HCT116 (cell line): ENCODE measurements at regions not wholly inside any gene's neighbourhood (a gene's known extent, or its start where the extent isn't known, plus 50 kb on each side); places are given as distances from the start of the nearest gene placed in this dataset.

ENCODE experiments used
- ATAC-seq: fragments of 200-7000 bp; cut with Tn5 transposase; 2 replicates; pipeline ENCODE4 v1.9.1; 2020; ENCODE audit warnings: mild to moderate bottlenecking, moderate library complexity
- BruUV-seq: library from RNA; stranded (reverse); fragments of 400-500 nt; replicated peaks from 2 replicates; lab custom pipeline; 2021; lab: Mats Ljungman, UMichigan
- CTCF ChIA-PET: fragments of 300-600 bp; sonication (Branson Sonifier 250); formaldehyde crosslinking; loops from one replicate; lab custom pipeline; 2021; ENCODE audit warnings: antibody characterized with exemption; lab: Charles Lee
- POLR2A ChIA-PET: fragments of 300-600, 350-600 bp; sonication (Branson Sonifier 250); formaldehyde crosslinking; loops from one replicate; lab custom pipeline; 2021; ENCODE audit warnings: antibody characterized with exemption; lab: Charles Lee
- RAD21 ChIA-PET, 2 experiments: fragments of 300-600 bp; sonication (Branson Sonifier 250); formaldehyde crosslinking; loops; one replicate each; lab custom pipeline; 2023; ENCODE audit warnings: low total read pairs in 2 of 2; ENCODE audit not compliant: uncharacterized antibody in 2 of 2, unreplicated experiment in 2 of 2, low non-redundant PET in 1 of 2; lab: Charles Lee
- DNase-seq: peaks from one replicate; pipeline ENCODE4 v3.0.0-alpha.2; 2010; ENCODE audit warnings: low read depth, low spot score
- H2AFZ ChIP-seq: fragments of 200-600 bp; shearing (Covaris generic), sonication (generic); 2 replicates; pipeline ENCODE4 v1.6.1; 2017; ENCODE audit warnings: low read depth, mixed run types, mixed read lengths, antibody characterized with exemption, low read length; ENCODE audit not compliant: poor library complexity, severe bottlenecking
- H3K27ac ChIP-seq: 2 replicates; pipeline ENCODE4 v1.5.1; 2012; ENCODE audit warnings: low read depth, low read length
- H3K27me3 ChIP-seq: fragments of 200-600 bp; sonication (generic); 2 replicates; pipeline ENCODE4 v1.6.1; 2016; ENCODE audit warnings: mixed run types, low read length, mixed read lengths; ENCODE audit not compliant: insufficient read depth
- H3K36me3 ChIP-seq, 2 experiments: fragments of 200-500 bp in 1 of 2; fragments of 200-600 bp in 1 of 2; sonication (Bioruptor generic) in 1 of 2; sonication (generic) in 1 of 2; 2 replicates each; pipeline versions ENCODE4 v1.5.1 to v1.6.1; 2014 to 2016; ENCODE audit warnings: low read length in 2 of 2, inconsistent platforms in 1 of 2, mixed read lengths in 1 of 2, mixed run types in 1 of 2; ENCODE audit not compliant: insufficient read depth in 2 of 2, control insufficient read depth in 1 of 2
- H3K4me1 ChIP-seq, 2 experiments: fragments of 200-600 bp in 1 of 2; sonication (generic) in 1 of 2; 2 replicates each; pipeline versions ENCODE4 v1.5.1 to v1.6.1; 2012 to 2017; ENCODE audit warnings: low read length in 2 of 2, inconsistent platforms in 1 of 2, mild to moderate bottlenecking in 1 of 2, mixed read lengths in 1 of 2, mixed run types in 1 of 2, moderate library complexity in 1 of 2; ENCODE audit not compliant: insufficient read depth in 2 of 2, control insufficient read depth in 1 of 2
- H3K4me2 ChIP-seq: fragments of 200-600 bp; sonication (generic); 2 replicates; pipeline ENCODE4 v1.6.1; 2017; ENCODE audit warnings: mixed run types, low read length, mixed read lengths
- H3K4me3 ChIP-seq, 2 experiments: fragments of 200-600 bp in 1 of 2; sonication (generic) in 1 of 2; replicated peaks in 1 of 2; 2 replicates each; pipeline ENCODE4 v1.5.1; 2011 to 2016; ENCODE audit warnings: low read length in 2 of 2, control low read depth in 1 of 2, low read depth in 1 of 2, mild to moderate bottlenecking in 1 of 2, mixed read lengths in 1 of 2, mixed run types in 1 of 2
- H3K79me2 ChIP-seq: fragments of 200-600 bp; sonication (generic); 2 replicates; pipeline ENCODE4 v1.6.1; 2017; ENCODE audit warnings: mild to moderate bottlenecking, mixed run types, low read length, moderate library complexity, mixed read lengths; ENCODE audit not compliant: insufficient read depth
- H3K9ac ChIP-seq: fragments of 200-600 bp; sonication (generic); 2 replicates; pipeline ENCODE4 v1.6.1; 2016; ENCODE audit warnings: low read length, mixed read lengths
- H3K9me2 ChIP-seq: fragments of 200-600 bp; sonication (generic), shearing (Covaris generic); 2 replicates; pipeline ENCODE4 v1.6.1; 2017; ENCODE audit warnings: mixed run types, mild to moderate bottlenecking, moderate library complexity; ENCODE audit not compliant: insufficient read depth
- H3K9me3 ChIP-seq, 2 experiments: fragments of 200-500 bp in 1 of 2; fragments of 200-600 bp in 1 of 2; sonication (Bioruptor generic) in 1 of 2; sonication (generic) in 1 of 2; 2 replicates each; pipeline ENCODE4 v1.6.1; 2014 to 2017; ENCODE audit warnings: low read length in 2 of 2, mixed read lengths in 2 of 2, inconsistent platforms in 1 of 2, low read depth in 1 of 2, mild to moderate bottlenecking in 1 of 2, mixed run types in 1 of 2, moderate library complexity in 1 of 2; ENCODE audit not compliant: control insufficient read depth in 1 of 2, insufficient read depth in 1 of 2
- H4K20me1 ChIP-seq: fragments of 200-600 bp; sonication (generic), shearing (Covaris generic); 2 replicates; pipeline ENCODE4 v1.6.1; 2017; ENCODE audit warnings: mixed run types, mild to moderate bottlenecking, moderate library complexity; ENCODE audit not compliant: insufficient read depth
- CBX3 ChIP-seq: IDR thresholded peaks from 2 replicates; pipeline ENCODE4 v1.6.1; 2012; ENCODE audit warnings: low read depth
- EGR1 ChIP-seq: IDR thresholded peaks from 2 replicates; pipeline ENCODE4 v1.6.1; 2012; ENCODE audit warnings: low read depth
- EZH2phosphoT487 ChIP-seq: fragments of 200-600 bp; IDR thresholded peaks from 2 replicates; pipeline ENCODE4 v1.6.1; 2018; ENCODE audit warnings: antibody characterized with exemption, borderline replicate concordance
- POLR2A ChIP-seq: IDR thresholded peaks from 2 replicates; pipeline ENCODE4 v1.7.0; 2011; ENCODE audit warnings: borderline replicate concordance; ENCODE audit not compliant: insufficient read depth, insufficient read length; ENCODE audit errors: extremely low read depth
- SIN3A ChIP-seq: IDR thresholded peaks from 2 replicates; pipeline ENCODE4 v1.6.1; 2012; ENCODE audit warnings: low read depth
- TCF7L2 ChIP-seq: IDR thresholded peaks from 2 replicates; pipeline ENCODE4 v1.7.0; 2011; ENCODE audit warnings: borderline replicate concordance, inconsistent platforms; ENCODE audit not compliant: insufficient read depth, insufficient read length; ENCODE audit errors: extremely low read depth
- ZFX ChIP-seq: fragments of 450-650 bp; IDR thresholded peaks from 2 replicates; pipeline ENCODE4 v1.6.1; 2017
- intact Hi-C: fragments of 100-400 bp; cut with micrococcal nuclease; formaldehyde crosslinking; loops from 2 replicates; pipeline ENCODE4 v1.10.0; 2022
- TF ChIP-seq, protein P1 (sequence below): IDR thresholded peaks from 2 replicates; pipeline ENCODE4 v1.6.1; 2012; ENCODE audit warnings: low read depth
- TF ChIP-seq, protein P2 (sequence below): IDR thresholded peaks from 2 replicates; pipeline ENCODE4 v1.6.1; 2012
- TF ChIP-seq, protein P3 (sequence below), 3 experiments: fragments of 200-600 bp in 1 of 3; sonication (generic) in 1 of 3; IDR thresholded peaks in 2 of 3; conservative IDR thresholded peaks in 1 of 3; 2 replicates each; pipeline ENCODE4 v1.5.1; 2012 to 2017; ENCODE audit warnings: low read depth in 2 of 3, low read length in 2 of 3, antibody characterized with exemption in 1 of 3, borderline replicate concordance in 1 of 3, control low read depth in 1 of 3, mild to moderate bottlenecking in 1 of 3, mixed read lengths in 1 of 3, mixed run types in 1 of 3, moderate library complexity in 1 of 3; ENCODE audit not compliant: insufficient read depth in 1 of 3

DNA sequence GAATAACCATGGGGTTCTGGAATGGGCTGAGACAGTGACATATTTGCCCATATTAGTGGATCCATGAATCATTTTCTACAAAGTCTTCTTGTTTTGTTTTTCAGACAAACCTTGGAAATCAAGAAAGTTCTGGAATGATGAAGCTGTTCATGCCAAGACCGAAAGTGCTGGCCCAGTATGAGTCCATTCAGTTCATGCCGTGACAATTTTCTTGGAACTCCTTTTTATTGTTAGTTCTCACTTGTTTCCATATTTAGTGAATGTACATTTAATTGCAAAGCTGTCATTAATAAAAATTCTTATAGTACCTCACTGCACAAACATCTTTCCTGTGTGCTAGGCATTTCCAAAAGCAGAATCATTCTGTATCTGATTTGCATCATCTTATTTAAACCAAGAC, 100.6 kb upstream of the KCNJ15 start (continued):
- TF ChIP-seq, protein P1, sequence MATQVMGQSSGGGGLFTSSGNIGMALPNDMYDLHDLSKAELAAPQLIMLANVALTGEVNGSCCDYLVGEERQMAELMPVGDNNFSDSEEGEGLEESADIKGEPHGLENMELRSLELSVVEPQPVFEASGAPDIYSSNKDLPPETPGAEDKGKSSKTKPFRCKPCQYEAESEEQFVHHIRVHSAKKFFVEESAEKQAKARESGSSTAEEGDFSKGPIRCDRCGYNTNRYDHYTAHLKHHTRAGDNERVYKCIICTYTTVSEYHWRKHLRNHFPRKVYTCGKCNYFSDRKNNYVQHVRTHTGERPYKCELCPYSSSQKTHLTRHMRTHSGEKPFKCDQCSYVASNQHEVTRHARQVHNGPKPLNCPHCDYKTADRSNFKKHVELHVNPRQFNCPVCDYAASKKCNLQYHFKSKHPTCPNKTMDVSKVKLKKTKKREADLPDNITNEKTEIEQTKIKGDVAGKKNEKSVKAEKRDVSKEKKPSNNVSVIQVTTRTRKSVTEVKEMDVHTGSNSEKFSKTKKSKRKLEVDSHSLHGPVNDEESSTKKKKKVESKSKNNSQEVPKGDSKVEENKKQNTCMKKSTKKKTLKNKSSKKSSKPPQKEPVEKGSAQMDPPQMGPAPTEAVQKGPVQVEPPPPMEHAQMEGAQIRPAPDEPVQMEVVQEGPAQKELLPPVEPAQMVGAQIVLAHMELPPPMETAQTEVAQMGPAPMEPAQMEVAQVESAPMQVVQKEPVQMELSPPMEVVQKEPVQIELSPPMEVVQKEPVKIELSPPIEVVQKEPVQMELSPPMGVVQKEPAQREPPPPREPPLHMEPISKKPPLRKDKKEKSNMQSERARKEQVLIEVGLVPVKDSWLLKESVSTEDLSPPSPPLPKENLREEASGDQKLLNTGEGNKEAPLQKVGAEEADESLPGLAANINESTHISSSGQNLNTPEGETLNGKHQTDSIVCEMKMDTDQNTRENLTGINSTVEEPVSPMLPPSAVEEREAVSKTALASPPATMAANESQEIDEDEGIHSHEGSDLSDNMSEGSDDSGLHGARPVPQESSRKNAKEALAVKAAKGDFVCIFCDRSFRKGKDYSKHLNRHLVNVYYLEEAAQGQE = no peak
- TF ChIP-seq TCF7L2 (no peak), ZFX (no peak), POLR2A (no peak), EGR1 (no peak), SIN3A (no peak), EZH2phosphoT487 (no peak)
- TF ChIP-seq, protein P2, sequence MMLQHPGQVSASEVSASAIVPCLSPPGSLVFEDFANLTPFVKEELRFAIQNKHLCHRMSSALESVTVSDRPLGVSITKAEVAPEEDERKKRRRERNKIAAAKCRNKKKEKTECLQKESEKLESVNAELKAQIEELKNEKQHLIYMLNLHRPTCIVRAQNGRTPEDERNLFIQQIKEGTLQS = no peak

DNA sequence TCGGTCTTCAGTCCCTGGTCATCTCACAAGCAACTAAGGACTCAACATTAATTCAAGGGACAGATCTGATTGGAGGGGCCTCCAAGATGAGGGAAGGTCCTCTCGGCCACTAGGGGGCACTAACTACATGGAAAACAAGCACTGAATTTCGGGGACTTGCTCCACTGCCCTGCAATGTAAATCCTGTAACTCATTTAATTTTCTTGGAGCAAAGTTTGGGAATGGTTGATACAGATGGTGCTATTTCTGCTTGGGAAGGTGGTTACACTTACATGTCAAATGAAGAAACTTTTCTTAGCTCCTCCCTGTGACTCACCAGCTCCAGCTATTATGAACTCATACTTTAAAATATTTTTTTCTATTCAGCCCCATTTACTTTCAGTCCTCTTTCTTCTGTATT, 97.4 kb upstream of the KCNJ15 start:
- DNase-seq (peak; percentile 28), ATAC-seq (peak; percentile 58)
- H3K4me3 ChIP-seq = no peak overlapping the region
- H3K4me2 ChIP-seq = no peak overlapping the region
- no peak overlapping the region for H3K27ac ChIP-seq
- ChIA-PET POLR2A (no interaction called here), CTCF (interaction anchor here (1.6 kb wide), 1 partner anchor 196 kb away, joined by 3 read pairs; no protein-coding TSS in a partner anchor), RAD21 (no interaction called here)
- no TSS peak for BruUV-seq
- no peaks in the 10 kb centered on the region for H3K36me3 ChIP-seq
- no peaks in the 10 kb centered on the region for H3K79me2 ChIP-seq
- H3K27me3 ChIP-seq = no peaks in the 10 kb centered on the region
- intact Hi-C loops = loop anchor here (2.0 to 10.0 kb wide), 2 partner anchors 193 to 1225 kb away; a partner anchor contains a TSS
- peaks cover 0 to 6% of the 10 kb centered on the region in 2 experiments; a peak in 1 of 4 replicates for H3K9me3 ChIP-seq
- TF ChIP-seq CBX3 = no peak
- TF ChIP-seq, protein P3, sequence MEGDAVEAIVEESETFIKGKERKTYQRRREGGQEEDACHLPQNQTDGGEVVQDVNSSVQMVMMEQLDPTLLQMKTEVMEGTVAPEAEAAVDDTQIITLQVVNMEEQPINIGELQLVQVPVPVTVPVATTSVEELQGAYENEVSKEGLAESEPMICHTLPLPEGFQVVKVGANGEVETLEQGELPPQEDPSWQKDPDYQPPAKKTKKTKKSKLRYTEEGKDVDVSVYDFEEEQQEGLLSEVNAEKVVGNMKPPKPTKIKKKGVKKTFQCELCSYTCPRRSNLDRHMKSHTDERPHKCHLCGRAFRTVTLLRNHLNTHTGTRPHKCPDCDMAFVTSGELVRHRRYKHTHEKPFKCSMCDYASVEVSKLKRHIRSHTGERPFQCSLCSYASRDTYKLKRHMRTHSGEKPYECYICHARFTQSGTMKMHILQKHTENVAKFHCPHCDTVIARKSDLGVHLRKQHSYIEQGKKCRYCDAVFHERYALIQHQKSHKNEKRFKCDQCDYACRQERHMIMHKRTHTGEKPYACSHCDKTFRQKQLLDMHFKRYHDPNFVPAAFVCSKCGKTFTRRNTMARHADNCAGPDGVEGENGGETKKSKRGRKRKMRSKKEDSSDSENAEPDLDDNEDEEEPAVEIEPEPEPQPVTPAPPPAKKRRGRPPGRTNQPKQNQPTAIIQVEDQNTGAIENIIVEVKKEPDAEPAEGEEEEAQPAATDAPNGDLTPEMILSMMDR (IDR thresholded peaks at IDR 0.05 in 2 of 3, conservative IDR thresholded peaks at IDR 0.05 in 1 of 3; ENCODE audit: borderline replicate concordance in 1 of 3, insufficient read depth in 1 of 3, low read depth in 2 of 3, low read length in 2 of 3) = peak in 2 of 3 experiments; percentile 63 to 74; a peak in 4 of 6 replicates
- no peak overlapping the region for H2AFZ ChIP-seq
- no peak overlapping the region for H3K9ac ChIP-seq
- H4K20me1 ChIP-seq = no peaks in the 10 kb centered on the region
- no peaks in the 10 kb centered on the region for H3K9me2 ChIP-seq
- H3K4me1 ChIP-seq = no peaks in the 10 kb centered on the region
